ENCODE measurements at regions not wholly inside any gene's neighbourhood (a gene's known extent, or its start where the extent isn't known, plus 50 kb on each side); places are given as distances from the start of the nearest gene placed in this dataset.

DNA sequence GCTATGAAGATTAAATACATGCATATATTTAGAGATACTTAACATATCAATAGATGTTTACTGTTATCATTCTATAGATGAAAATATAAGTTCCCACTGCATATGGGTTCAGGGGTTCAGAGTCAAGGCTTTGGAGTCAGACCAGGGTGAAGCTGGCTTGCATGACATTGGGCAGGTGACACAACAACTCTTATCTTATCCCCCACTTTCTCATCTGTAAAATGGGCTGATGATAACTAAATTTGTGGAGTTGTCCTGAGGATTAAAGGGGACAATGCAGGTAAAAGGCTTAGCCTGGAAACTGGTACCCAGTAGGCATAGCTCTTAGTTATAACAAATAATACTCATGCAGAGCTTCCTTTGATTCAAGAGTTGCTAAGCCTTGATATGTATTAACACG is 72.6 kb upstream of the BRINP1 start:
- DNase-seq = no peak

- DNase-seq = no peak
Observed at GRCh38 chr9:119441338-119441737, 72.1 kb upstream of the BRINP1 start.

DNA sequence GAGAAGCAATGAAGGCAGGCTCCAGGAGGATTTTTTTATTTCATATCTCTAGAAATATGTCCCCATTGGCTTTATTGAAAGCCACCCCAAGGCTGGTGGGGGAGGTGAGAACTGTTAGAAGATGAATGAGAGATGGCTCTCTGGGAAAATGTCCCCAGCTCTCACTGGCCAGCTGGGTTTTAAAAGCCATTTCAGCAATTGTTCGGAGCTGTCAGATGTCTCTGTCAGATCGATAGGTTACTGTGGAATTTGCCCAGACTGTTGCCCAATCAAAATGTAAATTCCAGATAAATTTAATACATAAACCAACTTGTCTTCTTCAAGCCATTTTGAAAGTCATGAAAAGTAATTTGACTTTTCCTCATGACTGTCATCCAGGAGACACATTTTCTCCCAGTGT is 67.0 kb upstream of the BRINP1 start:
- DNase-seq = no peak

GRCh38 chr9:119435076-119435475 is 65.8 kb upstream of the BRINP1 start:
- no peak for DNase-seq

DNA sequence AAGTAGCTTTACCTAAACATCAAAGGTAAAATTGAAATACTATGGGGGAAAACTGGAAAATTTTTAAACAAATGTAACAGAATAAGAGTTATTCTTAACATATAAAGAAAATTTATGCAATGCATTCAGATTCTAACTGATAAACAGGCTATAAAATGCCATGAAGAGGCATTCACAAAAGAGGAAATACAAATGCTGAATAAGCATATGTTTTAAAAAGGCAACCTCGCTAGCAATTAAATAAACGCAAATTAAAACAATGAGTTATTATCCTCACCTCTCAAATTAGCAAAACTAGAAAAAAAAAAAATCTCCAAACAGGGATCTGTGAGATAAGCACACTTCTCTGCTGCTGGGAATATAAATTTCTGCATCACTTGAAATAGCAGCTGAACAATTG is 63.2 kb upstream of the BRINP1 start:
- no peak for DNase-seq

DNA sequence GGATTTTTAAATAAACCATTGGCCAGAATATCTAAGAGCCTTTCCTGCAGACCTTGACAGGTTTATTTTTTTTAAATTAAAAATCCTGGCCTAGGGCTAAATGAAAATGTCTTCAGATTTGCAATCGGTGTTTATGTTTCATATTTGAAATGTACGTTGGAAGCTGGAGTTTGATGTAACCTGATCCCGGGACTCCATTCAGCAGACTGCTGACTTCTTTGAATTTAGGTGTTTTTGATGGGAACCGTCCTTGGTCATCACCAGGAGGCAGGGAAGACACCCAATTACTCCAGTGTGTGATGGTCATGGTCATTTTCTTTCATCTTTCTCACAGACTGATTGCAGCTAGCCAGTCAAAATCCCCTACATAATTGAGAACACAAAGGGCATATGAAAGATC is 60.1 kb upstream of the BRINP1 start:
- DNase-seq = no peak

DNA sequence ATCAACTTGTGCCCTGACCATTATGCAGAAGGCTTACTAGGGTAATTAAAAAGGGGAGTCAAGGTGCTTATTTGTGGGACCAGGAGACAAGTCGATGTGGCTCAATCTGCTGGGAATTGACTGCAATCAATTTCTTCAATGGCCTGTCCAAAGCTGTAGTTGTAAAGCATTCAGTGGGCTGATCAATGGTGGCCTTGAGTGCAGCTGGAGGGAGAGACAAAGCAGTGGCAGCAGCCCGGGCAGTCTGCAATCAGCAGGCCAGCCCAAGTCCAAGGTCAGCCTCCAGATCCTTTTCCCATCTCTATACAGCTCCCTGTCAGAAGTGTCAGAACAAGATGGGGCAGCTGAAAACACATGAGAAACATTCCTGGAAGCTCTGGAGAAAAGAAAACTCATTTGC is 51.0 kb upstream of the BRINP1 start:
- no peak for DNase-seq
